ENCODE measurements at regions not wholly inside any gene's neighbourhood (a gene's known extent, or its start where the extent isn't known, plus 50 kb on each side); places are given as distances from the start of the nearest gene placed in this dataset.
A peak's percentile ranks its signal among the peaks of the same experiment; 100 is the strongest.

GRCh38 chr4:124018383-124019317 is 622.1 kb downstream of the SPRY1 start:
- peak; percentile 72 for DNase-seq

- DNase-seq, result no peak
These were observed 623.4 kb downstream of the SPRY1 start for GRCh38 chr4:124019749-124020549.

GRCh38 chr4:124025000-124025399 is 628.4 kb downstream of the SPRY1 start:
- no peak for DNase-seq

- DNase-seq, result peak; percentile 65
These were observed 628.8 kb downstream of the SPRY1 start for GRCh38 chr4:124025428-124025827.

- peak; percentile 37 for DNase-seq
These were observed 631.6 kb downstream of the SPRY1 start for GRCh38 chr4:124028182-124028581.

- DNase-seq, result peak; percentile 48
These were observed 633.6 kb downstream of the SPRY1 start for GRCh38 chr4:124030147-124030546.

- peak; percentile 24 for DNase-seq
These were observed 635.4 kb downstream of the SPRY1 start for GRCh38 chr4:124032035-124032434.

GRCh38 chr4:124035364-124036041 is 638.9 kb downstream of the SPRY1 start:
- DNase-seq, result no peak

- no peak for DNase-seq
These were observed 640.6 kb downstream of the SPRY1 start for GRCh38 chr4:124037236-124037635.

GRCh38 chr4:124044330-124044729 is 647.7 kb downstream of the SPRY1 start:
- DNase-seq, result no peak

- no peak for DNase-seq
These were observed 648.3 kb downstream of the SPRY1 start for GRCh38 chr4:124044867-124045266.

GRCh38 chr4:124046190-124046589 is 649.6 kb downstream of the SPRY1 start:
- DNase-seq, result no peak

- peak; percentile 17 for DNase-seq
These were observed 657.4 kb downstream of the SPRY1 start for GRCh38 chr4:124053872-124054538.

GRCh38 chr4:124055336-124055735 is 657.2 kb downstream of the ANKRD50 start:
- no peak for DNase-seq

- DNase-seq, result no peak
These were observed 656.6 kb downstream of the ANKRD50 start for GRCh38 chr4:124055896-124056295.

GRCh38 chr4:124060261-124060918 is 652.1 kb downstream of the ANKRD50 start:
- peak; percentile 35 for DNase-seq

- DNase-seq, result peak; percentile 57
These were observed 651.1 kb downstream of the ANKRD50 start for GRCh38 chr4:124061413-124061812.

GRCh38 chr4:124065422-124065821 is 647.1 kb downstream of the ANKRD50 start:
- no peak for DNase-seq

GRCh38 chr4:124065936-124066335 is 646.6 kb downstream of the ANKRD50 start:
- DNase-seq, result no peak

GRCh38 chr4:124066595-124066994 is 645.9 kb downstream of the ANKRD50 start:
- DNase-seq, result no peak

GRCh38 chr4:124067046-124067445 is 645.5 kb downstream of the ANKRD50 start:
- DNase-seq, result no peak
